GM23338 (cell line): ENCODE measurements at regions not wholly inside any gene's neighbourhood (a gene's known extent, or its start where the extent isn't known, plus 50 kb on each side); places are given as distances from the start of the nearest gene placed in this dataset.

Experiments
- ATAC-seq: fragments of 200-7000 bp; cut with Tn5 transposase; 3 replicates; pipeline ENCODE4 v1.9.1; 2020
- DNase-seq: peaks from one replicate; pipeline ENCODE4 v3.0.0-alpha.2; 2015; ENCODE audit warnings: low spot score
- H2AFZ ChIP-seq: fragments of 200-600 bp; sonication (generic); 2 replicates; pipeline ENCODE4 v1.8.0; 2016; ENCODE audit warnings: antibody characterized with exemption, mild to moderate bottlenecking, moderate library complexity
- H3F3A ChIP-seq: fragments of 200-600 bp; sonication (generic); replicated peaks from 2 replicates; pipeline ENCODE4 v1.8.0; 2017; ENCODE audit warnings: antibody characterized with exemption, mixed run types, low read depth
- H3K27ac ChIP-seq: fragments of 200-600 bp; sonication (generic); 2 replicates; pipeline ENCODE4 v1.6.1; 2016; ENCODE audit warnings: low read depth
- H3K27me3 ChIP-seq: fragments of 200-600 bp; sonication (generic); 2 replicates; pipeline ENCODE4 v1.8.0; 2016; ENCODE audit warnings: mild to moderate bottlenecking, mixed run types, moderate library complexity; ENCODE audit not compliant: insufficient read depth
- H3K36me3 ChIP-seq: fragments of 200-600 bp; sonication (generic); 2 replicates; pipeline ENCODE4 v1.8.0; 2016; ENCODE audit warnings: mild to moderate bottlenecking; ENCODE audit not compliant: insufficient read depth
- H3K4me1 ChIP-seq: fragments of 200-600 bp; sonication (generic); 2 replicates; pipeline ENCODE4 v1.8.0; 2016; ENCODE audit warnings: mild to moderate bottlenecking, moderate library complexity; ENCODE audit not compliant: insufficient read depth
- H3K4me2 ChIP-seq: fragments of 200-600 bp; sonication (generic); 2 replicates; pipeline ENCODE4 v1.7.1; 2017; ENCODE audit warnings: mixed run types
- H3K4me3 ChIP-seq: fragments of 200-600 bp; sonication (generic); 2 replicates; pipeline ENCODE4 v1.6.1; 2016; ENCODE audit warnings: mixed run types
- H3K79me2 ChIP-seq: fragments of 200-600 bp; sonication (generic); replicated peaks from 2 replicates; pipeline ENCODE4 v1.8.0; 2017; ENCODE audit warnings: mild to moderate bottlenecking; ENCODE audit not compliant: insufficient read depth
- H3K9me2 ChIP-seq: fragments of 200-600 bp; sonication (generic); 2 replicates; pipeline ENCODE4 v1.8.0; 2017; ENCODE audit not compliant: insufficient read depth
- H4K20me1 ChIP-seq: fragments of 200-600 bp; sonication (generic); replicated peaks from 2 replicates; pipeline ENCODE4 v1.8.0; 2017; ENCODE audit warnings: mild to moderate bottlenecking; ENCODE audit not compliant: insufficient read depth
- H3K27ac Mint-ChIP-seq: 2 replicates; pipeline ENCODE4 v1.8.0; 2020; ENCODE audit warnings: inconsistent platforms, mild to moderate bottlenecking, moderate library complexity, mixed read lengths
- H3K27me3 Mint-ChIP-seq: 3 replicates; pipeline ENCODE4 v1.8.0; 2022; ENCODE audit warnings: low read depth, mild to moderate bottlenecking, moderate library complexity, mixed read lengths, inconsistent platforms; ENCODE audit not compliant: insufficient read depth, poor library complexity
- H3K36me3 Mint-ChIP-seq: 3 replicates; pipeline ENCODE4 v1.8.0; 2021; ENCODE audit warnings: low read depth, mild to moderate bottlenecking, inconsistent platforms, moderate library complexity, mixed read lengths
- H3K4me1 Mint-ChIP-seq: 3 replicates; pipeline ENCODE4 v1.8.0; 2020; ENCODE audit warnings: mild to moderate bottlenecking, inconsistent platforms, mixed read lengths
- H3K4me3 Mint-ChIP-seq: 3 replicates; pipeline ENCODE4 v1.8.0; 2021; ENCODE audit warnings: moderate library complexity, mild to moderate bottlenecking, inconsistent platforms, mixed read lengths
- H3K9me3 Mint-ChIP-seq: 3 replicates; pipeline ENCODE4 v1.8.0; 2020; ENCODE audit warnings: moderate library complexity, mild to moderate bottlenecking, inconsistent platforms, mixed read lengths
- CREB1 ChIP-seq: fragments of 250-450 bp; sonication (Bioruptor Pico); IDR thresholded peaks from 2 replicates; pipeline ENCODE4 v1.5.0; 2020; ENCODE audit warnings: low read depth, mild to moderate bottlenecking, moderate library complexity
- EZH2 ChIP-seq: fragments of 200-600 bp; sonication (generic); IDR thresholded peaks from one replicate; pipeline ENCODE4 v1.8.0; 2017; ENCODE audit warnings: antibody characterized with exemption, mild to moderate bottlenecking, low read depth; ENCODE audit not compliant: unreplicated experiment
- EZH2phosphoT487 ChIP-seq: fragments of 200-600 bp; sonication (generic); IDR thresholded peaks from one replicate; pipeline ENCODE4 v1.8.1; 2018; ENCODE audit warnings: antibody characterized with exemption; ENCODE audit not compliant: unreplicated experiment
- JUNB ChIP-seq: IDR thresholded peaks from one replicate; pipeline ENCODE4 v1.6.1; 2016; ENCODE audit warnings: antibody characterized with exemption; ENCODE audit not compliant: unreplicated experiment
- NANOG ChIP-seq: IDR thresholded peaks from 2 replicates; pipeline ENCODE4 v1.6.1; 2016; ENCODE audit warnings: antibody characterized with exemption, borderline replicate concordance
- POLR2AphosphoS5 ChIP-seq: IDR thresholded peaks from 2 replicates; pipeline ENCODE4 v1.6.1; 2016; ENCODE audit warnings: antibody characterized with exemption, low read depth
- STAT1 ChIP-seq: IDR thresholded peaks from one replicate; pipeline ENCODE4 v1.6.1; 2016; ENCODE audit warnings: antibody characterized with exemption; ENCODE audit not compliant: unreplicated experiment
- ZNF114 ChIP-seq: fragments of 250-450 bp; sonication (Bioruptor Pico); IDR thresholded peaks from 2 replicates; pipeline ENCODE4 v1.5.0; 2020; ENCODE audit warnings: mild to moderate bottlenecking, moderate library complexity
- ZNF331 ChIP-seq: fragments of 250-450 bp; sonication (Bioruptor Pico); IDR thresholded peaks from 2 replicates; pipeline ENCODE4 v1.5.0; 2020; ENCODE audit warnings: low read depth, mild to moderate bottlenecking, moderate library complexity
- TF ChIP-seq, protein P1 (sequence below): IDR thresholded peaks from 2 replicates; pipeline ENCODE4 v1.6.1; 2016; ENCODE audit warnings: antibody characterized with exemption
- TF ChIP-seq, protein P2 (sequence below), 2 experiments: fragments of 200-600 bp in 1 of 2; sonication (generic) in 1 of 2; conservative IDR thresholded peaks; 2 replicates each; pipeline versions ENCODE4 v1.5.1 to v1.6.1; 2016 to 2017; ENCODE audit warnings: antibody characterized with exemption in 2 of 2, low read depth in 2 of 2, mild to moderate bottlenecking in 2 of 2, moderate library complexity in 1 of 2

DNA sequence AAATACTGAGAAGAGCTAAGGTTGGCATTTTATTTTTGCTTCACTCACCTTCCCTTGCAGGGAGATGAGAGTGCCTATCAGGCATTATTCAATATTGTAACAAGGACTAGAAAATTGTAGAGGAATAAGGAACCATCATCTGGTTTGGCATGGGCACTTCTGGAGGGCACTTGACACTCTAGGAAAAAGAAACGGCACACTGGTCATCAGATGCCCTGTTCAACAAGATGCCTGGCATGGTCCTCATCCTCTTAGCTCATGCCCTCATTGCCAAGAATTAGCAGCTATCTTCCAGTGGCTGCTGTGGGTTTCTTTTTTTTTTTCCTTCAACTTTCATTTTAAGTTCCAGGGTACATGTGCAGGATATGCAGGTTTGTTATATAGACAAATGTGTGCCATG lies 95.1 kb upstream of the ESRRG start:
- Mint-ChIP-seq H3K4me1 (peaks cover 54% of the 10 kb centered on the region), H3K9me3 (no peaks in the 10 kb centered on the region), H3K27me3 (peaks cover 1% of the 10 kb centered on the region), H3K4me3 (no peak overlapping the region), H3K36me3 (no peaks in the 10 kb centered on the region), H3K27ac (no peak overlapping the region)
- ATAC-seq, result no peak
- Histone ChIP-seq H4K20me1 (no peaks in the 10 kb centered on the region), H3K27me3 (no peaks in the 10 kb centered on the region), H3K4me2 (no peak overlapping the region), H3K4me1 (peaks cover 71% of the 10 kb centered on the region), H3K9me2 (no peaks in the 10 kb centered on the region), H3K27ac (no peak overlapping the region), H3K79me2 (no peaks in the 10 kb centered on the region), H3K36me3 (no peaks in the 10 kb centered on the region), H3K4me3 (no peak overlapping the region), H2AFZ (no peak overlapping the region), H3F3A (no peaks in the 10 kb centered on the region)
- no peak for DNase-seq
- TF ChIP-seq EZH2, result no peak

DNA sequence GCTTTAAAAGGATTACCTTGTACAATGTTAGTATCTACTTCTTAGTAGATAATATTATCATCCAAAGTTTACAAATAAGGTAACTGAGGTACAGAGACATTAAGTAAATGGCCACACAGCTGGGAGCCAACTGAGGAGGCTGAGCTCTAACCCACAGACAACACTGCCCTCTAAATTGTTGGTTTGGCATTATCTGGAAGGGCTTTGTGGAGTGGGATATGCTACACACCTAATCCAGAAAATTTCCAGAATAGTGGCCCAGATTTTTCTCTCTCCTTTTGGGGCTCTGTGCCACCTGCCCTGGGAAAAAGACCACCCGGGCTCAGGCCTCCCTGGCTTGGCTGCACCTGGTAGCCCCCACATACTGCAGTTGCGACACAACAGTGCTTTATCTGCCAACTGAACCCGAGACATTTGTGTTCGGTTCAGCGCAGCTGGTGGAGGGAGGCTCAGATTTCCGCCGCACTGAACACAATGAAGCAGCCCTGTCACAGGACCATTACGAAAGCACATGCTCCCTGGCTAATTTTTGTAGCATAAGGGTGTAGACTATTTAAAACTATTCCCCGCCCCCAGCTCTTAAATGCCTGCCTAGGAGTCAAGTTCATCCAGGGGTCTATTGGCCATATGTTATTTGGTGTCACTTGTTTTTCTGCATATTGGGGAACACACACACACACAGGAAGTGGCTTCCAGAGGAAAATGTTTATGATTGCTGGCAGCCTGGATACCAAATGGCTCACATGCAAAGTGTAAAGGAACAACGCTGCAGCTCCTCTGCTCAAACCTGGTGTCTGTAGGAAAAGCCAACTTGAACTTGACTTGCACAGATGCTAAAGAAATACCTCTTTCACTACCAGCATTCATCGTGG lies 92.3 kb upstream of the ESRRG start:
- Histone ChIP-seq H4K20me1 (no peaks in the 10 kb centered on the region), H2AFZ (no peak overlapping the region; the same call in 1 of the 2 replicates), H3K79me2 (no peaks in the 10 kb centered on the region), H3K9me2 (no peaks in the 10 kb centered on the region), H3K36me3 (no peaks in the 10 kb centered on the region), H3K4me2 (peak overlapping the region; percentile 15; the same call in 1 of the 2 replicates), H3K4me1 (peaks cover 53% of the 10 kb centered on the region), H3K27me3 (no peaks in the 10 kb centered on the region), H3K4me3 (no peak overlapping the region), H3F3A (no peaks in the 10 kb centered on the region), H3K27ac (no peak overlapping the region)
- no peak for TF ChIP-seq ZNF331 (CRISPR knock-in tag)
- TF ChIP-seq EZH2phosphoT487, result no peak
- no peak overlapping the region for H3K4me3 Mint-ChIP-seq
- peaks cover 1% of the 10 kb centered on the region for H3K27me3 Mint-ChIP-seq
- peaks cover 44% of the 10 kb centered on the region for H3K4me1 Mint-ChIP-seq
- no peaks in the 10 kb centered on the region for H3K9me3 Mint-ChIP-seq
- DNase-seq (peak; percentile 27), ATAC-seq (no peak; the same call in 2 of the 3 replicates)
- no peak overlapping the region for H3K27ac Mint-ChIP-seq
- no peaks in the 10 kb centered on the region for H3K36me3 Mint-ChIP-seq

DNA sequence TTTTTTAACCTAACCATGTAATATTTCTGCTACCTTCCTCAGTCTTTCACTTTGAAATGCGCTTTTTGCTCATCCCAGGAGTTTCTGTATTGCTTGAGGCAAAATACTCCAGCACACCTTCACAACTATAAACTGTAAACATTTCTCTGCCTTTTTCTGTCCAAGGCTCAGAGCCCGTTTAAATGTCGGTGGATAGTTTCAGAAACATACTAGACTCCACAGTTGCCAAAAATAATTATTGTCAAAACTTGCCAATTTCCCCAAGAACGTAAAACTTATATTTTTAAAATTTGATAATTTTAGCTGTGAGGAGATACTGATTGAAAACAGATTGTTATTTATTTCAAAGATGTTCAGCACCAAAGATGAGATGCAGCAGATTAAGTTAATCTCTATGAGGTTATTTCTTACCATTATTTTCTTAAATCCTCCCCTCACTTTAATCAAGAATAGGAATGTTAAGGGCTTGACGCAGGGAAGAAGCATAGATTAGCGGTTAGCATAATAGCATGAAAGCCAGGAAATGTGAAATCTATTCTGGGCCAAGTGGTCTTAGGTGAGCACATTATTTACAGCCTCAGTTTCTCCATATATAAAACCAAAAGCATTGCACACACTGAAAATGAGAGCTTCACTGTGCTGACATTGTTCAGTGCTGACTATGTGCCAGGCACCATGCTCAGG lies 91.5 kb upstream of the ESRRG start:
- Mint-ChIP-seq H3K4me3 (no peak overlapping the region), H3K27ac (no peak overlapping the region), H3K4me1 (peaks cover 38% of the 10 kb centered on the region), H3K9me3 (no peaks in the 10 kb centered on the region), H3K27me3 (peaks cover 1% of the 10 kb centered on the region), H3K36me3 (no peaks in the 10 kb centered on the region)
- no peaks in the 10 kb centered on the region for H3K79me2 ChIP-seq
- H3K4me1 ChIP-seq, result peaks cover 49% of the 10 kb centered on the region
- H3K27ac ChIP-seq, result no peak overlapping the region
- H2AFZ ChIP-seq, result no peak overlapping the region
- H3K36me3 ChIP-seq, result no peaks in the 10 kb centered on the region
- H3K27me3 ChIP-seq, result no peaks in the 10 kb centered on the region
- no peaks in the 10 kb centered on the region for H3K9me2 ChIP-seq
- DNase-seq (no peak), ATAC-seq (no peak)
- H3K4me2 ChIP-seq, result no peak overlapping the region
- H3K4me3 ChIP-seq, result no peak overlapping the region
- H4K20me1 ChIP-seq, result no peaks in the 10 kb centered on the region
- no peaks in the 10 kb centered on the region for H3F3A ChIP-seq
- TF ChIP-seq ZNF331 (CRISPR knock-in tag), result no peak
- no peak for TF ChIP-seq POLR2AphosphoS5
- TF ChIP-seq ZNF114 (CRISPR knock-in tag), result no peak
- no peak for TF ChIP-seq CREB1 (CRISPR knock-in tag)
- no peak for TF ChIP-seq EZH2
- TF ChIP-seq, protein P1, sequence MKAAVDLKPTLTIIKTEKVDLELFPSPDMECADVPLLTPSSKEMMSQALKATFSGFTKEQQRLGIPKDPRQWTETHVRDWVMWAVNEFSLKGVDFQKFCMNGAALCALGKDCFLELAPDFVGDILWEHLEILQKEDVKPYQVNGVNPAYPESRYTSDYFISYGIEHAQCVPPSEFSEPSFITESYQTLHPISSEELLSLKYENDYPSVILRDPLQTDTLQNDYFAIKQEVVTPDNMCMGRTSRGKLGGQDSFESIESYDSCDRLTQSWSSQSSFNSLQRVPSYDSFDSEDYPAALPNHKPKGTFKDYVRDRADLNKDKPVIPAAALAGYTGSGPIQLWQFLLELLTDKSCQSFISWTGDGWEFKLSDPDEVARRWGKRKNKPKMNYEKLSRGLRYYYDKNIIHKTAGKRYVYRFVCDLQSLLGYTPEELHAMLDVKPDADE, result no peak
- TF ChIP-seq NANOG, result no peak
- no peak for TF ChIP-seq JUNB
- TF ChIP-seq STAT1, result no peak
- no peak for TF ChIP-seq EZH2phosphoT487
- TF ChIP-seq, protein P2, sequence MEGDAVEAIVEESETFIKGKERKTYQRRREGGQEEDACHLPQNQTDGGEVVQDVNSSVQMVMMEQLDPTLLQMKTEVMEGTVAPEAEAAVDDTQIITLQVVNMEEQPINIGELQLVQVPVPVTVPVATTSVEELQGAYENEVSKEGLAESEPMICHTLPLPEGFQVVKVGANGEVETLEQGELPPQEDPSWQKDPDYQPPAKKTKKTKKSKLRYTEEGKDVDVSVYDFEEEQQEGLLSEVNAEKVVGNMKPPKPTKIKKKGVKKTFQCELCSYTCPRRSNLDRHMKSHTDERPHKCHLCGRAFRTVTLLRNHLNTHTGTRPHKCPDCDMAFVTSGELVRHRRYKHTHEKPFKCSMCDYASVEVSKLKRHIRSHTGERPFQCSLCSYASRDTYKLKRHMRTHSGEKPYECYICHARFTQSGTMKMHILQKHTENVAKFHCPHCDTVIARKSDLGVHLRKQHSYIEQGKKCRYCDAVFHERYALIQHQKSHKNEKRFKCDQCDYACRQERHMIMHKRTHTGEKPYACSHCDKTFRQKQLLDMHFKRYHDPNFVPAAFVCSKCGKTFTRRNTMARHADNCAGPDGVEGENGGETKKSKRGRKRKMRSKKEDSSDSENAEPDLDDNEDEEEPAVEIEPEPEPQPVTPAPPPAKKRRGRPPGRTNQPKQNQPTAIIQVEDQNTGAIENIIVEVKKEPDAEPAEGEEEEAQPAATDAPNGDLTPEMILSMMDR (conservative IDR thresholded peaks at IDR 0.05; ENCODE audit: low read depth in 2 of 2), result no peak
